ENCODE measurements at regions not wholly inside any gene's neighbourhood (a gene's known extent, or its start where the extent isn't known, plus 50 kb on each side); places are given as distances from the start of the nearest gene placed in this dataset.

GRCh38 chr2:193988784-193989183 lies 1668.2 kb upstream of the SLC39A10 start:
- no peak for FAIRE-seq
- no peak for TF ChIP-seq CTCF (IDR thresholded peaks at IDR 0.05; ENCODE audit: insufficient read depth, missing control alignments)
- DNase-seq (ENCODE audit: insufficient read length, low spot score), result no peak

GRCh38 chr2:193985272-193985671 lies 1671.8 kb upstream of the SLC39A10 start:
- no peak for TF ChIP-seq CTCF (IDR thresholded peaks at IDR 0.05; ENCODE audit: insufficient read depth, missing control alignments)
- FAIRE-seq (no peak), DNase-seq (ENCODE audit: insufficient read length, low spot score) (no peak)

- FAIRE-seq (no peak), DNase-seq (ENCODE audit: insufficient read length, low spot score) (no peak)
- no peak for TF ChIP-seq CTCF (IDR thresholded peaks at IDR 0.05; ENCODE audit: insufficient read depth, missing control alignments)
Measured at GRCh38 chr2:193980599-193980998, 1676.4 kb upstream of the SLC39A10 start.

- DNase-seq (ENCODE audit: insufficient read length, low spot score), result no peak
- no peak for TF ChIP-seq CTCF (IDR thresholded peaks at IDR 0.05; ENCODE audit: insufficient read depth, missing control alignments)
- peak; percentile 53 for FAIRE-seq
Measured at GRCh38 chr2:193973781-193974180, 1683.2 kb upstream of the SLC39A10 start.

GRCh38 chr2:193966590-193966989 lies 1690.4 kb upstream of the SLC39A10 start:
- DNase-seq (ENCODE audit: insufficient read length, low spot score) (no peak), FAIRE-seq (no peak)
- no peak for TF ChIP-seq CTCF (IDR thresholded peaks at IDR 0.05; ENCODE audit: insufficient read depth, missing control alignments)

- no peak for TF ChIP-seq CTCF (IDR thresholded peaks at IDR 0.05; ENCODE audit: insufficient read depth, missing control alignments)
- no peak for FAIRE-seq
- no peak for DNase-seq (ENCODE audit: insufficient read length, low spot score)
Measured at GRCh38 chr2:193965263-193965662, 1691.8 kb upstream of the SLC39A10 start.

GRCh38 chr2:193963472-193964119 lies 1693.4 kb upstream of the SLC39A10 start:
- FAIRE-seq (peak; percentile 51), DNase-seq (ENCODE audit: insufficient read length, low spot score) (no peak)
- peak; percentile 47 for TF ChIP-seq CTCF (IDR thresholded peaks at IDR 0.05; ENCODE audit: insufficient read depth, missing control alignments)

Measured in D721Med (cell line).